ENCODE measurements at regions not wholly inside any gene's neighbourhood (a gene's known extent, or its start where the extent isn't known, plus 50 kb on each side); places are given as distances from the start of the nearest gene placed in this dataset.

DNA sequence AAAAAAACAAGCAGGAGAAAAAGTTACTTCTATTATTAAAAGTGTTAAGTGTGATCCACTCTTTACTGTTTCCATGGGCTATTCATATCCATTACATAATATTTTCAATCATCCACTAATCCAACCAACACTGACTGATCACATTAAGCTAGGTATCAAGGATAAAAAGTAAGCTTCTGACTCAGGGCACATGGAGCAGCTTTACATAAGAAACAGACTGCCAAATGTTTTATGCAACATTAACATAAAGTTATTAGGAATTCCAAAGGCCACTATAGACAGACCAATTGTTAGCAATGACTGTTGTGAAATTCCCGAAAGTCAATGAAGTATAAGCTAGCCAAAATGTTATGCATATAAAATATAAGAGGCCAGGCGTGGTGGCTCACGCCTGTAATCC, 277.6 kb downstream of the ZEB2 start:
- no peak for DNase-seq

DNA sequence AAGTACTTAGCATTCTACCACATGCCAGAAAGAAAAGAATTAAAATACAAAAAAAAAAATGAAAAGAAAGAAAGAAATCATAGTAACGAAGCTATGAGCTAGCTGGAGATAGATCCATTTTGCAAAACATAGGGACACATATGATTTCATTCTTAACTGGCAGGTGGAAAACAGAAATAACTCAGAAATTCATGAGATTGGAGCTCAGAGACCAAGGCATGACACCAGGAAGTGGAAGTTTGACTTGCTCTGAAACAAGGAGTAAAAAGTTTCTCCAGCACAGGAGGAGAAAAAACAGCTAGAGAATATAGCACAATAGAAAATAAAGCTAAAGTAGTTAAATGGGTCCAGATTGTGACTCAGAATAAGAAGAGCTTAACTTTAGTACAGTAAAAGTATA, 278.1 kb downstream of the ZEB2 start:
- no peak for DNase-seq

DNA sequence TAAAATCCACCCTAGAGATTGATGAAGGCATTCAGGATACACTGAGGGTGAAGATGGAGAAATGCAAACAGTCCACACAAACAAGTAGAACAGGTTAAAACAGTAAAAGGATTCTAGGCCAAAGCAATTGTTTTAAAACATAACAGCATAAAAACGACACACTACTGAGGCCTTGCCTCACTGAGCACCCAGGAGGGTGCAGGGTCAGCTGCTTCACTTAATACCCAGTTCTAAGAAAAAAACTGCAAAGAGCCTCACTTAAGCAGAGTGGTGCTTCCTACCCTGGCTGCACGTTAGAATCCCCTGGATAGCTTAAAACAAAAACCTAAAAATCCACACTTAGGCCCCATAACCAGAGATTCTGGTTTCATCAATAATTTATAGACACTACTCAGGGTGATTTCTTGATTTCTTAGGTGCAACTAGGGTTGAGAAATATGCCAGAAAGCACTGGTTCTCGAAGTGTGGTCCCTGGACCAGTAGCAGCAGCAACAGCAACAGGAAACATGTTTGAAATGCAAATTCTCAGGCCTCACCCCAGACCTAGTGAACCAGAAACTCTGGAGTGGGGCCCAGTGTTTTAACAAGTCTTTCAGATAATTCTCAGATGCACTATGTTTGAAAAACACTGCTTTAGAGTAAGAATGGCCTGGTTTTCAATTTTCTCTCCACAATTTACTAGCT, 279.1 kb downstream of the ZEB2 start:
- DNase-seq: no peak

- no peak for DNase-seq
Measured at GRCh38 chr2:144239726-144240125, 280.2 kb downstream of the ZEB2 start.

DNA sequence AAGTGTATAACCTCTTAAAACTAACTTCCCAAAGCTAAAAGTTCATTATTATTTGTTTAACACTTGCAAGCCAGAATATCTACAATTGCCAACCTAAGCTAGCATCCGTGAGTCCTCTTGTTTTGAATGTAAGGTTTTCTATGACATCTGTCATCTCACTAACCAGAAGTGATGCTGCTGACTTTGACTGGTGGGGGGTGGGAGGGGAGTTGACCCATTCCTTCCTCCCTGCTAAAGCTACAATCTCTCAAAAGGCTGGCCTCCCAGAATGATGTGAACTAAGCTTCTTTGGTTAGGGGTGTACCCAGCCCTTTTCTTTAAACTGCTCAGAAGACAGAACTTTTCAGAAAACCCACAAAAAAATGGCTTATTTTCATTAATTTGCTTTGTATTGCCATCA, 280.6 kb downstream of the ZEB2 start:
- no peak for DNase-seq

DNA sequence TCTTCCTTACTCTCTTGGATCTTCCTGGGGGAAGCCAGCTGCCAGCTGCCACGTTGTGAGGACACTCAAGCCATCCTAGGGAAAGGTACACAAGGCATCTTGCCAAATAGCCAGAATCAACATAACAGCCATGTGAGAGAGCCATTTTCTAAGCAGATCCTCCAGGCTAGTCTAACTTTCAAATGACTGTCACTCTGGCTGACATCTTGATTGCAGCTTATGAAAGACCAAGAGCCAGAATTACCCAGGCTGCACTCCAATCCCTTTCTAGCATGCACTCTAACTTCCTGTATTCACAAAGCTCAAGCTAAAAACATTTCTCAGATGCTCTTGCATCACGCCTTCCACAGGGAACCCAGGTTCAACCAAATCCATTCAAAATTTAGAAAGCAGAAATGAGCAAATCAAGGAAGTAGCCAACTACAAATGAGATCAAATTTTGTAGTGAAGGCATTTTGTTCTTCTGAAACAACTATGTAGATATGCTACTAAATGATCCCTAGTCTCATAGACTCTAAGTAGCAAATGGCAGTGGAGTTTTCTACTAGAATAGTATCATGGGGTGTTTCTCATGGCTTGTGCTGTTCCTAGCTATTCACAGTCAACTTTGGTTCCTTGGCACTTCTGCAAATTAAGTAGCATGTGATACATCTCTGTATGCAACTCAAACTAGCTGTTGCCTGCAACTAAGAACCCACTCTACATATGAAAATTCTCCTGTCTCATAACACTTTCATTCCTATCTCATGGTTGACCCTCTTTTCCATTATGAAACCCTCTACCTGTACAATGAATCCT, 281.9 kb downstream of the ZEB2 start:
- no peak for DNase-seq

- DNase-seq: no peak
Measured at GRCh38 chr2:144237108-144237507, 282.8 kb downstream of the ZEB2 start.

GRCh38 chr2:144235050-144235449, 284.9 kb downstream of the ZEB2 start:
- peak; percentile 39 to 55 for DNase-seq

DNA sequence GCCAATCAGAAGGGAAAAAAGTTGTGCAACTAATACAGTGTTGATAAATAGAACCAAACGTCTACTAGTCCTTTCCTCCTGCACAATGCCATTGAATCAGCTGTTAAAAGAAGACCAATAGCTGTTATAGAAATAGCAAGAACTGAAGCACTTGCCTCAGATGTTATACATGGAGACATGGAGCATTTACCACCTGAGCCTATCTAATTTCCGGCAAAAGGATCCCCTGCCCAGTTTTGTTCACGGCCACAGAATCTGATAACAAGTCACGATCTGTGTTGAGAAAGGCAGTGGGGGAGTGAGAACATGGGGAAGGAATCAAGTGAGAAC, 285.4 kb downstream of the ZEB2 start:
- peak; percentile 61 to 67 for DNase-seq

DNA sequence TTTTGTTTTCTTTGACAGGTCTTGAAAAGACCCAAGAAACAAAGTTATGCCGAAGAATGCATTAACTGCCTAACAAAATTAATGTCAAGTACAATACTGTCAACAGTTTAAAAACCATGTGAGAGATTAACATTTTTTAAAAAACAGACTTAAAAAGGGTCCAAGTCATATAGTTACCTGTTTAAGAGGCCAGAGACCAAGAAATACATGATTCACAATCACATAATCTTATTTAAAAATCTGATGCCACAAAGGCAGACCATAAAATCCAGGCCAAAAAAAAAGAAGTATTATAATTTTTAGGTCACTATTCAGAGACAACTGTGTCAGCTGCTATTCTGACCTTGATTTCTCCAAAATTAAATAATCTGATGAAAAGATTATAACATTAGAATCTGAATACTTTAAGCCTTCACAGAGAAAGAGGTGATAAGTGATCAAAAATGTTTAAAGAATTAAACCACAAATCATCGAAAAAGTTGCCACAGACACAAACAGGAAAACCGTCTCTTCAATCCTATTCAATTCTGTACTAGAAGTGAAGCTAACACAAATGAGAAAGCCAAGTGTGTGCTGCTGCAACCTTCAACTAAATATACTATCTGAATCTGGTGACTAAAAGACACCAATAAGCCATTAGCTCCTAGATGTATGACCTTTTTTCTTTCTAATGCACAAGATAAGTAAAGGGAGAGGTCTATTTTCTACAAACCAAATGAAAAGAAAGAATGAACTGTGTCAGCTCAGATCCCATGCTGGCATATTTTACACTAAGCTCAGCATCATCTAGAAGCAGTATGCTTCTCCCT, 286.0 kb downstream of the ZEB2 start:
- DNase-seq: no peak

DNA sequence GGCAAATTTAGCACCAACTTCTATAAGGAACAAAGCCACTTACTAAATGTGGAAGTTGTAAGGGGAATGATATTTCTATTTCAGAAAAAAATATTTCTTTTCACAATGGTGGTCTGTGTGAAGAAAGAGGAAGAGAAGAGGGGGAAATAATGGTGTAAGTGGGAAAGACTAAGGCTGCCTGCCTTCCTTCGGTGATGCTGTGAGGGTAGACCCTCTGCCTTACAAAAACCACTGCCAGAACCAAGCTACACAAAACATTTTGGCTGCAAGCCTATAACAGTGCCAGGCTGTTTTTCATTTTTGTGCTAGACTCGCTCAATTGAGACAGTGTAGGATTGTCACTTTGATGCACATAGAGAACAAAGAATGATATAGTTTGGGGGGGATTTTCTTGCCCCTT, 286.6 kb downstream of the ZEB2 start:
- no peak for DNase-seq

DNA sequence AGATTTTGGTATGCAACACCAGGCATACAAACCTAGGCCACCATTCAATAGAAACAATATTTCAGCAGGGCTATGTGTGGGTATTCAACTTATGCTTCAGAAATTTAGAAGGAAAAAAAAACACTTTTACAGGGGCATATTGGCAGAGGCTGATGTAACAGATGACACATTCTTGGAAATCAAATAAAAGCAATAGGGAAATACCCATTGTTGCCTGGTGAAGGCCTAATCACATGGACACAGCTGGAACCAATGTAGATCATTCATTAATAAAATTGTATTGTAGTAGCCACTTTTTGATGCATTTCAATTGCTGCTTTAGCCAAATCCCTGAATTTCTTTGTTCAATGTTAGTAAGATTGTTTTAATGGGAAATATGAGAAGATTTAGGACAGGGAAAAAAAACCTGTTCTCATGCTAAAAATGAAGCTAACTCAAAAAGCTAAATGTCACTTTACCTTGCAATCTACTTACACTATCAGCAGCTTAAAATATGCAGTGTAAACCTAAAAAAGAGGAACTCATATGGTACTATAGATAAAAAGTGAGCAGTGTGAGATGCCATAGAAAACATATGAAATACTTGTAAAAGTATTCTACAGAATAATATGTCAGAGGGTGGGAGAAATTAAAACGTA, 289.4 kb downstream of the ZEB2 start:
- no peak for DNase-seq

DNA sequence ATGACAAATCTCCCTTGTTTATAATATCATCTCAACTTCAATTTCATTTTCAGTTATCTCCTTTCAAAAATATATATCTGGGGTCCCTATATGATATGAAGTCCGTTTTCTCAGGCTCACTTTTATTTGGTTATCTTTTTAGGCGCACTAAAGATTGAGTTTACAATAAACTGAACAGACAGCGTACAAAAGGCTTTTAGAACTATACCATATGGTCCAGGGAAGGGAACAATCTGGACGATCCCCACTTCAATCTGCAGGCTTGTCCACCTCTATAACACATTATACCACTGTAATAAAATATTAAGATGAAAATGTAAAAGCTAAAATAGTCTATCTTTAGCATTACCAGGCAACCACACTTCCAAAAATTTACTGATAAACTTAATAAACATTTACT, 289.9 kb downstream of the ZEB2 start:
- no peak for DNase-seq

GRCh38 chr2:144229296-144229695, 290.6 kb downstream of the ZEB2 start:
- no peak for DNase-seq

- DNase-seq: no peak
Measured at GRCh38 chr2:144227427-144228105, 292.4 kb downstream of the ZEB2 start.

DNA sequence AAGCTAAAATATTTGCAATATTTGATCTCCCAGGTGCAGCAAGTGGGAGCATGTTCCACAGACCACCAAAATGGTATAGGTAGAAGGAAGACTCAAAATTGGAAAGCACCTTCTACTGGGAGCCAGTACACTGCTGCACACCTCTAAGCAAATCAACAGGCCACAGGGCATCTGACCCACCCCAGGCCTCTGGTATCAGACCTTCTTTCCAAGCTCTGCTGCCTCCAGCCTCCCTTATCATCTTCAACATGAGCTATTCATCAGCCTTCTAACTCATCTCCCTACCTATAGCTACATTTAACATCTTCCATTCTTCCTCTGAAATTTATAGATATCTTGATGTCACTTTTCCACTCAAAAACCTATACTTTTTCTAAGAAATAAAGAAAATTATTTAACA, 294.8 kb downstream of the ZEB2 start:
- DNase-seq: no peak

- no peak for DNase-seq
Measured at GRCh38 chr2:144224472-144224871, 295.4 kb downstream of the ZEB2 start.

DNA sequence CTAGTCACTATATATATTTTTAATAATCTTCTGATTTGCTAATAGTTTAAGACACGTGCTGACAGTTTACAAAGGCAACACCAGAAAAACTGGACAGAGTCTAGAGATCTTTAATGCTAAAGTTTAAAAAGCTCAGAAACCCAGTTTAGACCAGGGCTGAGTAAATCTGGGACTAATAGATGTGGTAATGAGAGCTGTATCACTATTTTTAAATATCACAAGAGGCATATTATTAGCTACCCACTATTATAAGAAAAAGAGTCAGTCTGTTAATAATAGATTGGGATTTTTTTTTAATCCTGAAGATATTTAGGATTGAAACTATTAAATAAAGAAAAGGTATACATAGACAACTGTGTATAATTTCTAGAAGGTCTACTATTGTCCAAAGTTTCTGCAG, 299.9 kb downstream of the ZEB2 start:
- DNase-seq: no peak

DNA sequence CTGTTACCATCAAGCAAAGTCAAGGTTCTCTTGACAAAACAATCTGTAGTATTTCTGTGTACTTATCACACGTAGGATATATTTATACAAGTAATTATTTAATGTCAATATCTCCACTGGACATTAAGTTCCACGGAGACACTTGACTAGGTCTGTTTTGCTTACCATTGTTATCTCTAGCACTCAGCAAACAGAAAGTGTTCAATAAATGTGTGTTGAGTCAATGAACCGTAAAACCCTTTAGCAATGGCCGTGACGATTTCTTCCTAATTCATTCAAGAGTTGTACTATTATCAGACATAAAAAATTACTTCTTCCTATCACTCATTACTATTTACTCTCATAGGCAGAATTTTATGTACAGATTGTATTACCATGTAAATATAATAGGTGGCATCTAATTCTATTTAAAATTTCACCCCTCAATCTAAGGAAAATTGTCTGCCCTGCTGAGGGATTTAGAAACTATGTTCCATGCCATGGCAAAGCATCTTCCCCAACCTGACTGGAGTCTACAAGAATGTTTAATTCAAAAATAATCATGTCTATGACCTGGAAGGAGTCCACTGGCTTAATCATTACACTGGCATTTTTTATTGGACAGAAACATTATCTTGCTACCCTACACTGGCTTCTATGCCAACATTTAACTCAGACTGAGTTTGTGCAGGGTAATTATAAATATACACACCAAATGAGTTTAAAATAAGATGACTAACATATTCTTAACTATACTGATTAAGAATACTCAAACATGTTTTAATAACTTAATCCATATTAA, 301.9 kb downstream of the ZEB2 start:
- DNase-seq: no peak

GRCh38 chr2:144215701-144216675, 303.9 kb downstream of the ZEB2 start:
- DNase-seq: no peak
